ENCODE measurements at regions not wholly inside any gene's neighbourhood (a gene's known extent, or its start where the extent isn't known, plus 50 kb on each side); places are given as distances from the start of the nearest gene placed in this dataset.

GRCh38 chr22:48568736-48569330, 1258.8 kb downstream of the BRD1 start:
- no peaks in the 10 kb centered on the region for H3K36me3 ChIP-seq (ENCODE audit: low read depth, low read length)
- ATAC-seq: no peak
- no peak overlapping the region for H3K4me2 ChIP-seq (ENCODE audit: low read length)
- no peaks in the 10 kb centered on the region for H3F3A ChIP-seq (ENCODE audit: low read length, unreplicated experiment)
- intact Hi-C loops (cut with micrococcal nuclease): no loop called here
- no peaks in the 10 kb centered on the region for H4K20me1 ChIP-seq (ENCODE audit: low read length)
- no peaks in the 10 kb centered on the region for H3K4me1 ChIP-seq (ENCODE audit: insufficient read depth, low read length)
- H3K9ac ChIP-seq (ENCODE audit: low read length): no peak overlapping the region
- TF ChIP-seq CTCF (conservative IDR thresholded peaks at IDR 0.05; ENCODE audit: low read depth, low read length) (no peak), EZH2phosphoT487 (IDR thresholded peaks at IDR 0.05; ENCODE audit: borderline replicate concordance, low read length) (no peak), EZH2 (IDR thresholded peaks at IDR 0.05; ENCODE audit: low read length, unreplicated experiment) (no peak)
- BruUV-seq (replicated peaks): no TSS peak
- H3K27ac ChIP-seq (ENCODE audit: low read length): no peak overlapping the region
- H2AFZ ChIP-seq (ENCODE audit: low read length): no peak overlapping the region
- ChIA-PET POLR2A (ENCODE audit: unreplicated experiment) (no interaction called here), CTCF (no interaction called here)
- no peaks in the 10 kb centered on the region for H3K79me2 ChIP-seq (ENCODE audit: low read length)
- H3K9me3 ChIP-seq (ENCODE audit: low read length): no peaks in the 10 kb centered on the region
- no peaks in the 10 kb centered on the region for H3K9me2 ChIP-seq (replicated peaks; ENCODE audit: low read length)
- no peak for DNase-seq
- H3K4me3 ChIP-seq (ENCODE audit: low read length): no peak overlapping the region
- H3K27me3 ChIP-seq (ENCODE audit: low read length): no peaks in the 10 kb centered on the region

- no peaks in the 10 kb centered on the region for H3K79me2 ChIP-seq (ENCODE audit: low read length)
- no TSS peak for BruUV-seq (replicated peaks)
- no peaks in the 10 kb centered on the region for H3K27me3 ChIP-seq (ENCODE audit: low read length)
- no peaks in the 10 kb centered on the region for H3K9me2 ChIP-seq (replicated peaks; ENCODE audit: low read length)
- ATAC-seq (no peak), DNase-seq (no peak)
- TF ChIP-seq CTCF (conservative IDR thresholded peaks at IDR 0.05; ENCODE audit: low read depth, low read length) (no peak), EZH2phosphoT487 (IDR thresholded peaks at IDR 0.05; ENCODE audit: borderline replicate concordance, low read length) (no peak), EZH2 (IDR thresholded peaks at IDR 0.05; ENCODE audit: low read length, unreplicated experiment) (no peak)
- H3K36me3 ChIP-seq (ENCODE audit: low read depth, low read length): no peaks in the 10 kb centered on the region
- H3K4me1 ChIP-seq (ENCODE audit: insufficient read depth, low read length): no peaks in the 10 kb centered on the region
- no peak overlapping the region for H3K27ac ChIP-seq (ENCODE audit: low read length)
- no peaks in the 10 kb centered on the region for H3K9me3 ChIP-seq (ENCODE audit: low read length)
- no peaks in the 10 kb centered on the region for H3F3A ChIP-seq (ENCODE audit: low read length, unreplicated experiment)
- intact Hi-C loops (cut with micrococcal nuclease): no loop called here
- H3K4me3 ChIP-seq (ENCODE audit: low read length): no peak overlapping the region
- H2AFZ ChIP-seq (ENCODE audit: low read length): no peak overlapping the region
- ChIA-PET POLR2A (ENCODE audit: unreplicated experiment) (no interaction called here), CTCF (no interaction called here)
- H4K20me1 ChIP-seq (ENCODE audit: low read length): no peaks in the 10 kb centered on the region
- H3K4me2 ChIP-seq (ENCODE audit: low read length): no peak overlapping the region
- no peak overlapping the region for H3K9ac ChIP-seq (ENCODE audit: low read length)
These were observed 1260.3 kb downstream of the BRD1 start for GRCh38 chr22:48567213-48567975.

- DNase-seq (no peak), ATAC-seq (no peak)
- TF ChIP-seq CTCF (conservative IDR thresholded peaks at IDR 0.05; ENCODE audit: low read depth, low read length): no peak
- TF ChIP-seq EZH2phosphoT487 (IDR thresholded peaks at IDR 0.05; ENCODE audit: borderline replicate concordance, low read length): no peak
- no peak for TF ChIP-seq EZH2 (IDR thresholded peaks at IDR 0.05; ENCODE audit: low read length, unreplicated experiment)
- no TSS peak for BruUV-seq (replicated peaks)
- Histone ChIP-seq H3K79me2 (ENCODE audit: low read length) (no peaks in the 10 kb centered on the region), H3K36me3 (ENCODE audit: low read depth, low read length) (no peaks in the 10 kb centered on the region), H3F3A (ENCODE audit: low read length, unreplicated experiment) (no peaks in the 10 kb centered on the region), H2AFZ (ENCODE audit: low read length) (no peak overlapping the region), H4K20me1 (ENCODE audit: low read length) (no peaks in the 10 kb centered on the region), H3K4me2 (ENCODE audit: low read length) (no peak overlapping the region), H3K27me3 (ENCODE audit: low read length) (no peaks in the 10 kb centered on the region), H3K9me3 (ENCODE audit: low read length) (no peaks in the 10 kb centered on the region), H3K9me2 (replicated peaks; ENCODE audit: low read length) (no peaks in the 10 kb centered on the region), H3K27ac (ENCODE audit: low read length) (no peak overlapping the region), H3K9ac (ENCODE audit: low read length) (no peak overlapping the region), H3K4me1 (ENCODE audit: insufficient read depth, low read length) (no peaks in the 10 kb centered on the region), H3K4me3 (ENCODE audit: low read length) (no peak overlapping the region)
- intact Hi-C loops (cut with micrococcal nuclease): no loop called here
- ChIA-PET POLR2A (ENCODE audit: unreplicated experiment) (no interaction called here), CTCF (no interaction called here)
These were observed 1260.9 kb downstream of the BRD1 start for GRCh38 chr22:48566741-48567140.

Measured in PC-3 (cell line).